Right renal cortex interstitium (tissue), 3 donors: ENCODE measurements at regions not wholly inside any gene's neighbourhood (a gene's known extent, or its start where the extent isn't known, plus 50 kb on each side); places are given as distances from the start of the nearest gene placed in this dataset.

Experiments
- DNase-seq, 3 donors: peaks; one replicate each; pipeline ENCODE4 v3.0.0-alpha.2; 2013; ENCODE audit warnings: low read depth in 3 of 3, low spot score in 2 of 3

GRCh38 chr7:130925136-130925794 lies 191.3 kb upstream of the KLF14 start:
- no peak for DNase-seq

DNA sequence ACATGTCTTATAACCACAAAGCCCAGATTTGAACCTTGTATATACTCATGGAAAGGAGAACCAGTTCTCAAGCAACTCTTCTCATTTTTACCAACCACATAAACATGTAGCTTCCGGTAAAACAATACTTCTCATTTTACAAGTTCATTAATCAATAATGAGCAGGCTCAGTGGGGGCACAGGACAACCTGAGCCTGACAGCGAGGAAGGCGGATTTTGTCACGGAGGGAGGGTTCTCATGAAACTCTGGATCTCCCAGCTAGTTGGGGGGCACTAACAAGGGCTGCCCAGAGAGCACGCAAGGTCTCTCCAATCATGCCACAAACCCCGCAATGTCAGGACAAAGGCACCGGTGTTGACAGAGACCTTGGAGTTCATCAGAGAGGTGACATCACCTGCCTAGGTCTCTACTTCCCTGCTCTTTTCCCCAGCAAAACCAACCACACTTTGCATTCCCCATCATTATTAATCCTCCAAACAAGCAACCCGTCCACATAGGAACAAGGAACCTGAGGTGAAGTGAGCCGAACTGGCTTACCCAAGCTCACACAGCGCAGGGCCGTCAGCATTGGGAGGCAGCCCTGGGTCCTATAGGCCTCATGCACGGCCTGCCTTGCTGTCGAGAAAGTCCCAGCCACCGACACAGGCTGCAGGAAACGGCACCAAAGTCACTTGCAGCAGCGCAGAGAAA lies 192.1 kb upstream of the KLF14 start:
- DNase-seq: no peak

- DNase-seq: no peak
These were observed 193.1 kb upstream of the KLF14 start for GRCh38 chr7:130927062-130927461.

- no peak for DNase-seq
These were observed 193.6 kb upstream of the KLF14 start for GRCh38 chr7:130927564-130927963.

- DNase-seq: no peak
These were observed 196.1 kb upstream of the KLF14 start for GRCh38 chr7:130929896-130930659.

GRCh38 chr7:130930681-130931080 lies 196.7 kb upstream of the KLF14 start:
- no peak for DNase-seq

GRCh38 chr7:130931423-130931822 lies 197.4 kb upstream of the KLF14 start:
- DNase-seq: no peak

DNA sequence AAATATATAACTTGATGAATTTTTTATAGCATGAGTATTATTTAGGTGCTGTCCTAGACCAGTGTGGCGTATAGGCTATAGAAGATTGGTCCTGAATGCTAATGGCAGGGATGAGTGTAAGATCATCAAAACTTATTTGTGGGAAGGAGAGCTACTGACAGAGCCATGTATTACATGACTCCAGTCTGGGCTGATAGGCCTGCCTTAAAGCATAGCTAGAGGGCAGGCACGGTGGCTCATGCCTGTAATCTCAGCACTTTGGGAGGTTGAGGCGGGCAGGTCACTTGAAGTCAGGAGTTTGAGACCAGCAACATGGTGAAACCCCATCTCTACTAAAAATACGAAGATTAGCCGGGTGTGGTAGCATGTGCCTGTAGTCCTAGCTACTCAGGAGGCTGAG lies 198.1 kb upstream of the KLF14 start:
- no peak for DNase-seq

GRCh38 chr7:130932667-130933432 lies 198.8 kb upstream of the KLF14 start:
- no peak for DNase-seq

DNA sequence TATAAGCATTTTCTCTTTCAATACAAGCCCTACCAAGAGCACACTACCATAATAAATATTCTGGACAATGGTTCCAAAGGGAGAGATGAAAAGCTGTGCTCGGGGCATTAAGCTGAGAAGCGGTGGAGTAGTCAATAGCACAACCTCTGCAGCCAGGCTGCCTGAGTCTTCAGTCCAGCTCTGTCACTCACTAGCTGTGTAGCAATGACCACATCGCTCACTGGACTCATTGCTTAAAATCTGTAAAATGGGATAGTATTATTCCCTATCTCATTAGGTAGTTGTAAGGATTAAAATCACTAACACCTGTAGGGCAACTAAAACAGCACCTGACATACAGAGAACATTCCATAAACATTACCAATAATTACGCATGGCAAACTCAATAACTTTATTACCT lies 199.9 kb upstream of the KLF14 start:
- DNase-seq: no peak

GRCh38 chr7:130935564-130936157 lies 201.7 kb upstream of the KLF14 start:
- no peak for DNase-seq

DNA sequence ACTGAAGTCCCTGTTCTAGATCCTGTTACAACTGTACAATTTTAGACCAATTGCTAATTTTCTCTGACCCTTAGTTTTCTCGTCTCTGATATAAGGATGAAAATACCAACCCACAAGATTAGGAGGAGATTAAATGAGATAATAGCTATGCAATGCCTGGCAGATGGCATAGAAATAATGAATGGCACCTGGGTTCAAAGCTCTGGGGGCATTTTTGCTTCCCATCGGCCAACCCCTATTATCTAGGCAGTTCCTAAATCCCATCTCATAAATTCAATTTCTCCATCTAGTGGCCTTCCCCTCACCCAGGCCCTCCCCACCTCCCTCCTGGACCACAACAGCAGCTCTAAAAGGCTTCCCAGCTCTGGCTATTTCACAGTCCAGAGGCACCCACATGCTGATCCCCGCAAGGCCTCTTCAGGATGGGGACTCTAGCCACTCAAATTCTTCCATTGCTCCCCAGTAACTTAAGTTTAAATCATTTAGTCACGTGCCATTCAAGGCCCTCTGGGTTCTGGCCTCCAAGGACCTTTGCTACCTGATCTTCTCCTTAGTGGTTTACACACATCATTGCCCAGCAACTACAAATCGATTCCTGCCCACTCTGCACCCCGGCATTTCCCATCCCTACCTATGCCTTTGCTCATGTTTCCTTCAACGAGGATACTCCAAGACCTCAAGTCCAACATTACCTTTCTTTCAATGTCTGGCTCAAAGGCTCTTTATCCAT lies 202.4 kb upstream of the KLF14 start:
- DNase-seq: no peak

DNA sequence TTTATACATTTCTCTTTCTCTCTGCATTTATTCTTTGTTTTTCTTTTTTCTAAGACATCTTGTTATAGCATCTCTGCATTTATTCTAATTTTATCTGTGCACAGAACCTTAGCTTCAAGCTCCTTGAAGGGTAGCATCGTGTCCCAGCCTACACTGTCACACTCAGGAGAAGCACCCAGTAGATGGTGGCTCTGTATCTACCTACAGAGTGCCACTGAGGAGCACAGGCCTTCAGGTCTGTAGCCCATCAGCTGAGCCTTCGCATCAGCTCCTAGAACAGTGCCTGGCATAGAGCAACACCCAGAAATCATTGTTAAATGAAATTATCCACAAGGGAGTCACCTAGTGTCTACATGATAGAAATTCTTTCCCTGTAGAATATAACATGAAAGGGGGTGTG lies 203.0 kb upstream of the KLF14 start:
- DNase-seq: no peak

DNA sequence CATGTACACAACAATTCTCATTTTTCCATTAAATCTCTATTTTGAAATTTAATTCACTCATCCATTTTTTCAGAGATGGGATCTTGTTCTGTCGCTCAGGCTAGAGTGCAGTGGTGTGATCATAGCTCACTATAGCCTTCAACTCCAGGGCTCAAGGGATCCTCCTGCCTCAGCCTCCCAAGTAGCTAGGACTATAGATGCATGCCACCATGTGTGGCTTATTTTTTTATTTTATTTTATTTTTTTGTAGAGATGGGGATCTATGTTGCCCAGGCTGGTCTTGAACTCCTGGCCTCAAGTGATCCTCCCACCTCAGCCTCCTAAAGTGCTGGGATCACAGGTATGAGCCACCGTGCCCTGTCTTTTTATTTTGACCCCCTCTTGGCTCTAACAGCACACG lies 203.8 kb upstream of the KLF14 start:
- no peak for DNase-seq

DNA sequence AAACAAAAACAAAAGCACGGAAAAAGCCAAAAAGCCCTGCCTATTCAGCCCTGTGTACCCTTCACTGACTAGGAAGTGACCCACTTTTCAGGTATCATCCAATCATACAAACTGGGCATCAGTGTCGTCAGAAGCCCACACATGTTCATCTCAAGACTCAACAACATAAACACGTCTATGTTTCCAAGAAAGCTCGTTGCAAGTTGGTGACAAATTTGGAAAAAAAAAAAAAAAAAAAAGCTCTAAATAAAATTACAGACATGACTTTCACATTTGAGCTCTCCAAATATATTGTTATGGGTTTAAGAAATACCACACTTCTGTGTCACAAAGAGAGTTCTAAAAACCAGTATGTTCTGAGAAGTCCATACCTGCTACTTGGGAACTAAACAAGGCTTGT lies 204.7 kb upstream of the KLF14 start:
- no peak for DNase-seq

- DNase-seq: no peak
These were observed 205.5 kb upstream of the KLF14 start for GRCh38 chr7:130939321-130940095.

GRCh38 chr7:130940326-130940725 lies 206.3 kb upstream of the KLF14 start:
- DNase-seq: no peak

DNA sequence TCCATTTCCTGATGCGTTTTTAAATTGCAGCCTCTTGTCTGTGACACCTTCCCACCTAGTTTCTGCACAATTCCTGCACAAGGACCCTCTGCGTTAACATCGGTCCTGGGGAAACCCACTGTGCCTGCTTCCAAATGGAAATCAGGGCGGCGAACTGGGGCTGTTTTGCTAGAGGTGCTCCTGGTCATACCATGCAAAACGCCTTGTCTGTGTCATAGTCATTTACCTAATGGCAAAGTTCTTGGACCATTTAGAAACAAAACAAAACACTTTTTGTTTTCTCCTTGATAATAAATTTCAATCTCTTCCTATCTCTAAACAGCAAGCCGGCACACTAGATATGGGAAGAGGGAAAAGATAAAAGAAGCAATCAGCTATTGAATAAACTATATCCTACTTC lies 206.9 kb upstream of the KLF14 start:
- no peak for DNase-seq
